OCI-LY7 (cell line): ENCODE measurements at regions not wholly inside any gene's neighbourhood (a gene's known extent, or its start where the extent isn't known, plus 50 kb on each side); places are given as distances from the start of the nearest gene placed in this dataset.

ENCODE experiments used
- BruUV-seq: library from RNA; stranded (reverse); fragments of 400-500 nt; replicated peaks from 2 replicates; lab custom pipeline; 2021; lab: Mats Ljungman, UMichigan
- CTCF ChIA-PET: fragments of 300-600 bp; sonication (Branson Sonifier 250); formaldehyde crosslinking; loops from one replicate; lab custom pipeline; 2022; ENCODE audit warnings: antibody characterized with exemption; ENCODE audit not compliant: unreplicated experiment; lab: Charles Lee
- POLR2A ChIA-PET: fragments of 300-600 bp; sonication (Branson Sonifier 250); formaldehyde crosslinking; loops from one replicate; lab custom pipeline; 2022; ENCODE audit warnings: antibody characterized with exemption; lab: Charles Lee
- DNase-seq: peaks from one replicate; pipeline ENCODE4 v3.0.0-alpha.2; 2015; ENCODE audit warnings: low spot score
- H2AFZ ChIP-seq: fragments of 200-600 bp; sonication (generic), shearing (Covaris generic); 2 replicates; pipeline ENCODE4 v1.6.1; 2014; ENCODE audit warnings: mild to moderate bottlenecking, antibody characterized with exemption, low read length, moderate library complexity
- H3K27ac ChIP-seq: fragments of 200-600 bp; sonication (generic); 2 replicates; pipeline ENCODE4 v1.5.1; 2014; ENCODE audit warnings: mixed run types, low read depth, mild to moderate bottlenecking, moderate library complexity, low read length, inconsistent platforms; ENCODE audit not compliant: poor library complexity, severe bottlenecking
- H3K36me3 ChIP-seq: fragments of 200-600 bp; sonication (generic); 2 replicates; pipeline ENCODE4 v1.6.1; 2014; ENCODE audit warnings: mild to moderate bottlenecking, antibody characterized with exemption, low read length, moderate library complexity, mixed read lengths; ENCODE audit not compliant: insufficient read depth
- H3K4me1 ChIP-seq: fragments of 200-600 bp; sonication (generic); 2 replicates; pipeline ENCODE4 v1.5.1; 2014; ENCODE audit warnings: mild to moderate bottlenecking, low read length; ENCODE audit not compliant: insufficient read depth, poor library complexity, severe bottlenecking
- H3K4me2 ChIP-seq: fragments of 200-600 bp; sonication (generic); 2 replicates; pipeline ENCODE4 v1.6.1; 2014; ENCODE audit warnings: mild to moderate bottlenecking, low read length
- H3K4me3 ChIP-seq: fragments of 200-600 bp; sonication (generic); 2 replicates; pipeline ENCODE4 v1.5.1; 2014; ENCODE audit warnings: mild to moderate bottlenecking, low read depth, low read length; ENCODE audit not compliant: poor library complexity, severe bottlenecking
- H3K79me2 ChIP-seq: fragments of 200-600 bp; sonication (generic); 2 replicates; pipeline ENCODE4 v1.6.1; 2016; ENCODE audit warnings: low read depth, mild to moderate bottlenecking, low read length, moderate library complexity, mixed read lengths; ENCODE audit not compliant: insufficient read depth
- H3K9me2 ChIP-seq: fragments of 200-600 bp; sonication (generic); 2 replicates; pipeline ENCODE4 v1.6.1; 2016; ENCODE audit warnings: mild to moderate bottlenecking, low read length, mixed read lengths; ENCODE audit not compliant: insufficient read depth
- H3K9me3 ChIP-seq: fragments of 200-600 bp; sonication (generic); 2 replicates; pipeline ENCODE4 v1.6.1; 2014; ENCODE audit warnings: mild to moderate bottlenecking, mixed run types, low read length, mixed read lengths
- H4K20me1 ChIP-seq: fragments of 200-600 bp; sonication (generic); 2 replicates; pipeline ENCODE4 v1.6.1; 2014; ENCODE audit warnings: mild to moderate bottlenecking, antibody characterized with exemption, low read length, moderate library complexity, mixed read lengths; ENCODE audit not compliant: insufficient read depth
- EZH2phosphoT487 ChIP-seq: fragments of 200-600 bp; sonication (generic); IDR thresholded peaks from 2 replicates; pipeline ENCODE4 v1.6.1; 2018; ENCODE audit warnings: low read depth, borderline replicate concordance, mild to moderate bottlenecking, mixed run types, antibody characterized with exemption, low read length, moderate library complexity, mixed read lengths
- intact Hi-C: fragments of 100-400 bp; cut with micrococcal nuclease; formaldehyde crosslinking; loops from one replicate; pipeline ENCODE4 v1.10.0; 2022; ENCODE audit not compliant: unreplicated experiment
- TF ChIP-seq, protein P1 (sequence below): fragments of 200-600 bp; sonication (generic); conservative IDR thresholded peaks from 2 replicates; pipeline ENCODE4 v1.5.1; 2014; ENCODE audit warnings: mild to moderate bottlenecking, antibody characterized with exemption, low read length, moderate library complexity, mixed read lengths

DNA sequence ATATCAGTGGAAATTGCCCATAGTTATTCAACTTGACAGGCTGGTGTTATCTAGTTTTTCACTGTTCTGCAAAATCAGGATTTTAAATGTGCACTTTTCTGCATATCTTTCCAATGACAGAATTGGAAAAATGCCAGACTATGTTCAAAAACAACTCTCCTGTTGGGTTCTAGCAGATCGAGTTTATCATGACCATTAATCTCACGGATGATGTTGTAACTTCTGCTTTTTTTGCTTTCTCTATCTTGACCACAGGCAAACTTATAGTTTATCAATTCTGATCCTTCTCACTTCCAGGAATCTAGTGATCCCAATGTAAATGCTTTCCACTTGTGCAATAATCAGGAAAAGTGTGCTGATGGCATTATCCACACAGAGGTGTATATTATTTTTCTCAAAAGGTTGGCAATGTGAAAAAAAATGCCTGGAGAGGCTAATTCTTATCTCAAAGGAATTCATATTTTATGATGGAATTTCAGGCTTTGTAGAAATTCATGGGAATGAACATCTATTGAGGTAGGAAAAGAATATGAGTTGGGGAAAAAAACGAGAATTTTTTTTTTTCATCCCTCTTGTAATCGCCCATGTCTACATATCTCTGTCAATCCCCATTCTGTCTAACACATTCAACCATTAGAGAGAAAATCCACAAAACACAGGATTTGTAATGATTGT lies 73.6 kb upstream of the DAB2 start:
- H3K36me3 ChIP-seq = no peaks in the 10 kb centered on the region
- H3K4me3 ChIP-seq = no peak overlapping the region
- H3K27ac ChIP-seq = no peak overlapping the region
- BruUV-seq = no TSS peak
- no peaks in the 10 kb centered on the region for H3K79me2 ChIP-seq
- POLR2A ChIA-PET = no interaction called here
- TF ChIP-seq, protein P1, sequence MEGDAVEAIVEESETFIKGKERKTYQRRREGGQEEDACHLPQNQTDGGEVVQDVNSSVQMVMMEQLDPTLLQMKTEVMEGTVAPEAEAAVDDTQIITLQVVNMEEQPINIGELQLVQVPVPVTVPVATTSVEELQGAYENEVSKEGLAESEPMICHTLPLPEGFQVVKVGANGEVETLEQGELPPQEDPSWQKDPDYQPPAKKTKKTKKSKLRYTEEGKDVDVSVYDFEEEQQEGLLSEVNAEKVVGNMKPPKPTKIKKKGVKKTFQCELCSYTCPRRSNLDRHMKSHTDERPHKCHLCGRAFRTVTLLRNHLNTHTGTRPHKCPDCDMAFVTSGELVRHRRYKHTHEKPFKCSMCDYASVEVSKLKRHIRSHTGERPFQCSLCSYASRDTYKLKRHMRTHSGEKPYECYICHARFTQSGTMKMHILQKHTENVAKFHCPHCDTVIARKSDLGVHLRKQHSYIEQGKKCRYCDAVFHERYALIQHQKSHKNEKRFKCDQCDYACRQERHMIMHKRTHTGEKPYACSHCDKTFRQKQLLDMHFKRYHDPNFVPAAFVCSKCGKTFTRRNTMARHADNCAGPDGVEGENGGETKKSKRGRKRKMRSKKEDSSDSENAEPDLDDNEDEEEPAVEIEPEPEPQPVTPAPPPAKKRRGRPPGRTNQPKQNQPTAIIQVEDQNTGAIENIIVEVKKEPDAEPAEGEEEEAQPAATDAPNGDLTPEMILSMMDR = no peak
- no peak for TF ChIP-seq EZH2phosphoT487
- no peak for DNase-seq
- no peaks in the 10 kb centered on the region for H3K4me1 ChIP-seq
- CTCF ChIA-PET = no interaction called here
- no peaks in the 10 kb centered on the region for H4K20me1 ChIP-seq
- no peaks in the 10 kb centered on the region for H3K9me2 ChIP-seq
- no peak overlapping the region for H3K4me2 ChIP-seq
- no peak overlapping the region for H2AFZ ChIP-seq
- intact Hi-C loops = no loop called here
- H3K9me3 ChIP-seq = no peaks in the 10 kb centered on the region

DNA sequence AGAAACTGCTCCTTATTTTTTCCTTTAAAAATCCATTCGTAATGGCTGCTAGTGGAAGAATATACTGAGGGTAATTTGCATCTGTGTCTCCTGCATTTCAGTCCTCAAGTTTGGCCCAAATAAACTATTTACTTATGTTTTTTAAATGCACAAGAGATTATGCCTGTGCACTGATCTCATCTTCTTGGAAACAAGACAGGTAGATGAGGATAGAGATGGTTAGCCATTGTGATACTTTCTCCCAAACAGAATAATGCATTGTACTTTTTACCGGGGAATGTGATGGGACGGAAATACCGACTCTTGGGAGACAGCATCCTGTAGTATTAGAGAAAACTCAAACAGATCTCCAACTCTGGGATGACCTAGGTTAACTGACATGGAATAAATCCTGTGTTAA lies 72.5 kb upstream of the DAB2 start:
- Histone ChIP-seq H3K36me3 (no peaks in the 10 kb centered on the region), H3K4me3 (no peak overlapping the region), H2AFZ (no peak overlapping the region), H3K4me1 (no peaks in the 10 kb centered on the region), H3K27ac (no peak overlapping the region), H3K9me2 (no peaks in the 10 kb centered on the region), H3K79me2 (no peaks in the 10 kb centered on the region), H3K9me3 (no peaks in the 10 kb centered on the region), H3K4me2 (no peak overlapping the region), H4K20me1 (no peaks in the 10 kb centered on the region)
- BruUV-seq = no TSS peak
- TF ChIP-seq, protein P1 = no peak
- no peak for TF ChIP-seq EZH2phosphoT487
- POLR2A ChIA-PET = no interaction called here
- CTCF ChIA-PET = no interaction called here
- no peak for DNase-seq
- intact Hi-C loops = no loop called here

DNA sequence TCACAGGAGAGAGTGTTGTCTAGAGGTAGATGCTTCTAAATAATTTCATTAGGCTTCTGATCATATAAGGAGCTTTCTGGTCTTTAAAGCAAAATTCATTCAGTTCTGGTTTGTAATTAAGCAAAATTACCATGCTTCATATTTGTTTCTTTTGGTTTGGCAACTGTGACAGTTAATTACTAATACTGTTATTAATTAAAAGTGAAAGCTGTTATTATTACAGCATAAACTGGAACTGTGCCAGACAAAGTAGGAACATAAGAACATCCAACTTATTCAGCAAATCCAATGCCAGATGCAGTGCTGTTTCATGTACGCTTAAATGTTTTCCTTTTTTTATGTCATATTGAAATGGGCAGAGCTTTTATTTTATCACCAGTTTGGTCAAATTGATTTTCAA lies 70.4 kb upstream of the DAB2 start:
- CTCF ChIA-PET = no interaction called here
- no peak overlapping the region for H3K4me2 ChIP-seq
- no TSS peak for BruUV-seq
- H4K20me1 ChIP-seq = no peaks in the 10 kb centered on the region
- POLR2A ChIA-PET = no interaction called here
- H3K9me3 ChIP-seq = no peaks in the 10 kb centered on the region
- no peaks in the 10 kb centered on the region for H3K4me1 ChIP-seq
- H3K4me3 ChIP-seq = no peak overlapping the region
- intact Hi-C loops = no loop called here
- no peak overlapping the region for H3K27ac ChIP-seq
- TF ChIP-seq, protein P1 = no peak
- no peak for TF ChIP-seq EZH2phosphoT487
- no peaks in the 10 kb centered on the region for H3K79me2 ChIP-seq
- no peaks in the 10 kb centered on the region for H3K9me2 ChIP-seq
- H2AFZ ChIP-seq = no peak overlapping the region
- DNase-seq = no peak
- H3K36me3 ChIP-seq = no peaks in the 10 kb centered on the region
